ENCODE measurements at regions not wholly inside any gene's neighbourhood (a gene's known extent, or its start where the extent isn't known, plus 50 kb on each side); places are given as distances from the start of the nearest gene placed in this dataset.
"Not testable (repeated sequence)": the region's sequence is repeated elsewhere in the genome, so short reads cannot be mapped to it uniquely, and the experiment has no call there.

- no peaks in the 10 kb centered on the region for H3K79me2 ChIP-seq (replicated peaks; ENCODE audit: insufficient read depth, low read length)
- no peaks in the 10 kb centered on the region for H3K9me3 ChIP-seq (ENCODE audit: low read length)
- H3K9me2 ChIP-seq (ENCODE audit: insufficient read depth, low read length), result no peaks in the 10 kb centered on the region
- no peak overlapping the region for H3K4me2 ChIP-seq (ENCODE audit: low read length)
- no peak overlapping the region for H2AFZ ChIP-seq (ENCODE audit: low read depth, low read length)
- TF ChIP-seq POLR2AphosphoS5 (IDR thresholded peaks at IDR 0.05), result no peak
- no peak for TF ChIP-seq SMC3 (conservative IDR thresholded peaks at IDR 0.05; ENCODE audit: poor library complexity)
- no peak for TF ChIP-seq RAD21 (conservative IDR thresholded peaks at IDR 0.05)
- TF ChIP-seq CTCF (IDR thresholded peaks at IDR 0.05; ENCODE audit: poor library complexity, severe bottlenecking), result no peak
- no peak for TF ChIP-seq TAF1 (IDR thresholded peaks at IDR 0.05; ENCODE audit: low read depth)
- H3K36me3 ChIP-seq (ENCODE audit: insufficient read depth, low read length), result no peaks in the 10 kb centered on the region
- H3K4me3 ChIP-seq (ENCODE audit: low read length), result no peak overlapping the region
- H3F3A ChIP-seq (ENCODE audit: insufficient read depth, low read length, poor library complexity, severe bottlenecking), result no peaks in the 10 kb centered on the region
- H3K9ac ChIP-seq (ENCODE audit: low read length), result no peak overlapping the region
- H3K27ac ChIP-seq (ENCODE audit: low read length), result no peak overlapping the region
- H3K27me3 ChIP-seq (ENCODE audit: insufficient read depth, low read depth, low read length), result no peaks in the 10 kb centered on the region
- H4K20me1 ChIP-seq (ENCODE audit: insufficient read depth), result no peaks in the 10 kb centered on the region
Observed at GRCh38 chrX:87160435-87161010, 357.1 kb upstream of the KLHL4 start.

- no peaks in the 10 kb centered on the region for H3K9me3 ChIP-seq (ENCODE audit: low read length)
- H3K79me2 ChIP-seq (replicated peaks; ENCODE audit: insufficient read depth, low read length), result no peaks in the 10 kb centered on the region
- H3K9ac ChIP-seq (ENCODE audit: low read length), result no peak overlapping the region
- no peak overlapping the region for H2AFZ ChIP-seq (ENCODE audit: low read depth, low read length)
- no peak for TF ChIP-seq SMC3 (conservative IDR thresholded peaks at IDR 0.05; ENCODE audit: poor library complexity)
- TF ChIP-seq POLR2AphosphoS5 (IDR thresholded peaks at IDR 0.05), result no peak
- TF ChIP-seq CTCF (IDR thresholded peaks at IDR 0.05; ENCODE audit: poor library complexity, severe bottlenecking), result no peak
- no peak for TF ChIP-seq RAD21 (conservative IDR thresholded peaks at IDR 0.05)
- TF ChIP-seq REST (IDR thresholded peaks at IDR 0.05; ENCODE audit: borderline replicate concordance), result no peak
- TF ChIP-seq EP300 (conservative IDR thresholded peaks at IDR 0.05; ENCODE audit: poor library complexity, severe bottlenecking), result no peak
- TF ChIP-seq MXI1 (conservative IDR thresholded peaks at IDR 0.05; ENCODE audit: poor library complexity, severe bottlenecking), result no peak
- TF ChIP-seq EZH2 (IDR thresholded peaks at IDR 0.05; ENCODE audit: borderline replicate concordance, insufficient read depth, low read length, poor library complexity, severe bottlenecking), result no peak
- TF ChIP-seq TAF1 (IDR thresholded peaks at IDR 0.05; ENCODE audit: low read depth), result no peak
- H4K20me1 ChIP-seq (ENCODE audit: insufficient read depth), result no peaks in the 10 kb centered on the region
- H3K9me2 ChIP-seq (ENCODE audit: insufficient read depth, low read length), result no peaks in the 10 kb centered on the region
- H3K36me3 ChIP-seq (ENCODE audit: insufficient read depth, low read length), result no peaks in the 10 kb centered on the region
- H3F3A ChIP-seq (ENCODE audit: insufficient read depth, low read length, poor library complexity, severe bottlenecking), result no peaks in the 10 kb centered on the region
- no peaks in the 10 kb centered on the region for H3K27me3 ChIP-seq (ENCODE audit: insufficient read depth, low read depth, low read length)
- H3K4me2 ChIP-seq (ENCODE audit: low read length), result no peak overlapping the region
- no peak overlapping the region for H3K4me3 ChIP-seq (ENCODE audit: low read length)
- no peak overlapping the region for H3K27ac ChIP-seq (ENCODE audit: low read length)
Observed at GRCh38 chrX:87167841-87168240, 349.8 kb upstream of the KLHL4 start.

- H3K9ac ChIP-seq (ENCODE audit: low read length); H3K9me3 ChIP-seq (ENCODE audit: low read length); H3K36me3 ChIP-seq (ENCODE audit: insufficient read depth, low read length); H4K20me1 ChIP-seq (ENCODE audit: insufficient read depth); H2AFZ ChIP-seq (ENCODE audit: low read depth, low read length); H3K27me3 ChIP-seq (ENCODE audit: insufficient read depth, low read depth, low read length); H3K27ac ChIP-seq (ENCODE audit: low read length); H3K79me2 ChIP-seq (replicated peaks; ENCODE audit: insufficient read depth, low read length); H3K4me3 ChIP-seq (ENCODE audit: low read length); H3K4me2 ChIP-seq (ENCODE audit: low read length); H3K9me2 ChIP-seq (ENCODE audit: insufficient read depth, low read length); H3F3A ChIP-seq (ENCODE audit: insufficient read depth, low read length, poor library complexity, severe bottlenecking): not testable (repeated sequence)
Observed at GRCh38 chrX:87178009-87178408, 339.6 kb upstream of the KLHL4 start.

Data from neural cell (in vitro differentiated cells).